SKM-1 (cell line): ENCODE measurements at regions not wholly inside any gene's neighbourhood (a gene's known extent, or its start where the extent isn't known, plus 50 kb on each side); places are given as distances from the start of the nearest gene placed in this dataset.

Experiments
- DNase-seq: peaks from one replicate; lab custom pipeline; 2025; ENCODE audit not compliant: unreplicated experiment; lab: John Stamatoyannopoulos, UW

GRCh38 chr9:71590362-71590761 lies 178.0 kb downstream of the CEMIP2 start:
- DNase-seq, result no peak

GRCh38 chr9:71589612-71590011 lies 178.7 kb downstream of the CEMIP2 start:
- no peak for DNase-seq

GRCh38 chr9:71587576-71588362 lies 180.5 kb downstream of the CEMIP2 start:
- DNase-seq, result no peak

GRCh38 chr9:71583792-71584191 lies 184.5 kb downstream of the CEMIP2 start:
- no peak for DNase-seq

DNA sequence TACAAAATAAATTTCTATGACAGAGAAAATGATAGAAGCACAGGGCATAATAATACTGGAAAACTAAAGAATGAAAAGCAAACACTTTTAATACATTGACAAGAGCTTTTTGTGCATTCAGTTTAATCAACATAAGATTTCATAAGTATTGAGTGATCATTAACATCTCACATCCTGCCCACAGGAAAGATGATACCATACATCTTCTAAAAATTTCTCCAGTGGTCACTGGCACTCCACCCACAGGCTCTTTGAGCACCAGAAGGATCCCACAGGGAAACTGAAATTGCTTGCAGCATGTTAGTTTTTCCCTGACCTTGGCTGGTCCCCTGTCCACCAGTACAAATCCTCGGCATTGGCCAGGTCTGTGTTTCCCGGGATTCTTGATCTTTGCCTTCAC lies 186.0 kb downstream of the CEMIP2 start:
- DNase-seq, result no peak

- DNase-seq, result no peak
Measured at GRCh38 chr9:71581101-71581500, 187.2 kb downstream of the CEMIP2 start.

DNA sequence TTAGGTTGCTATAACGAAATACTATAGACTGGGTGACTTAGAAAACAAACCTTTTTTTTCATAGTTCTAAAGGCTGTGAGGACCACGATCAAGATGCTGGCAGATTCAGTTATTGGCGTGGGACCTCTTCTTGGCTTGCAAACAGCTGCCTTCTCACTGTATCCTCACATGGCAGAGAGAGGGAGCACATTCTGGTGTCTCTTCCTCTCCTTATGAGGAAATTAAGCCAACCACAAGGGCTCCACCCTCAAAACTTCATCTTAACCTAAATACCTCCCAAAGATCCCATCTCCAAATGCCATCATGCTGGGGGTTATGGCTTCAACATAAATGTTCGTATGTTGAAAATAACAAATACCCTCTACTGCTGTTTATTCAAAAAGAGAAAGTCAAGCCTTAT lies 197.1 kb downstream of the CEMIP2 start:
- no peak for DNase-seq

GRCh38 chr9:71567890-71568289 lies 200.4 kb downstream of the CEMIP2 start:
- DNase-seq, result no peak

GRCh38 chr9:71562140-71562539 lies 206.2 kb downstream of the CEMIP2 start:
- no peak for DNase-seq

DNA sequence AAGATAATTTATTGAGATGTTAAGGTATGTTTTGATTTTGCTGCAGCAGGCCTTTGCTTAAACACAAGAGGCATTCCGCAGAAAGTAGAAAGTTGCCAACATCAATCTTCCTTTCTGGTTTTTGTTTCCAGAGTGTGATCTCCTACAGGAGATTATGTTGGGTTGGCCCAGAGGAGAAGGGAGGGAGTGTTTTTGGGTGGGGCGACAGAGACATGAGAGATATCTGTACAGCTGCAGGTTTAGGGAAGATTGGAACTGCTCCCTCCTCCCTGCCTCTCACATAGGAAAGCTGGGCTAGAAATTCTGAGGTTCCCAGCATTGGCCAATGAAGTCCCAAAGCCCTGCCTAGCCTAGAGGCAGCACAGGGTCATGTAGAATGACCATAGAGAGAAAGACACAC lies 211.0 kb downstream of the CEMIP2 start:
- no peak for DNase-seq

GRCh38 chr9:71552480-71552879 lies 215.8 kb downstream of the CEMIP2 start:
- no peak for DNase-seq

- DNase-seq, result peak; percentile 1
Measured at GRCh38 chr9:71549023-71549422, 219.3 kb downstream of the CEMIP2 start.

DNA sequence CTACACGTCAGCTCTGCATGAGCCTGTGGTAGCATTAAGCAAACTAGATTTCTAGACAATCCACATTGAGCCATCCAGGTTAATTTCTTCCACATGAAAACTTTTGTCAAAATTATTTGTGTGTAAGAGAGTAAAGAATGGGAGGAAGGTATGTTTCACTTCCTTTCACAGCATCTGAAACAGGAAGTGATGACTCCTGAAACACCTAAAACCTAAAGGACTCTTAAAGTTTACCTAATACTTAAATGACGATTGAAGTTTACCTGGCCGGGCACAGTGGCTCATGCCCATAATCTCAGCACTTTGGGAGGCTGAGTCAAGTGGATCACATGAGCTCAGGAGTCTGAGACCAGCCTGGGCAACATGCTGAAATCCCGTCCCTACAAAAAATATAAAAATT lies 223.8 kb downstream of the CEMIP2 start:
- DNase-seq, result no peak

DNA sequence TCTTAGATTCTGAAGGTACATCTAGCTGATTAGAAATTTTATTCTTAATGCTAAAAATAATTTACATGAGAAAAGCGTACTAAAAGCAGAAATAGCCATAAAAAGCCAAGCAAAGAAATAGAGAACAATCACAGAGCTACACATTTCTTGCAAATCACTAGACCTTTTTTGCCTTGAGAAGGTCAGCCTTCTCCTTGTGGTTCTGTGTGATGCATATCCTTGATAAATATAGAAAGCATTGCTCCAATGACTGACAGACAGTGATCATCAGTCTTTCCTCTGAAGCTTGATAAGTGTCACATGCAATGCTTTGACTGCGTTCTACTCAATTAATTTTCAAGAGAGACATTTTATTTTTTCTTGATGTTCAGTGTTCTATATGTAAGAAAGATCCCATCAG lies 226.9 kb downstream of the CEMIP2 start:
- no peak for DNase-seq

GRCh38 chr9:71524996-71525580 lies 243.2 kb downstream of the CEMIP2 start:
- DNase-seq, result no peak

DNA sequence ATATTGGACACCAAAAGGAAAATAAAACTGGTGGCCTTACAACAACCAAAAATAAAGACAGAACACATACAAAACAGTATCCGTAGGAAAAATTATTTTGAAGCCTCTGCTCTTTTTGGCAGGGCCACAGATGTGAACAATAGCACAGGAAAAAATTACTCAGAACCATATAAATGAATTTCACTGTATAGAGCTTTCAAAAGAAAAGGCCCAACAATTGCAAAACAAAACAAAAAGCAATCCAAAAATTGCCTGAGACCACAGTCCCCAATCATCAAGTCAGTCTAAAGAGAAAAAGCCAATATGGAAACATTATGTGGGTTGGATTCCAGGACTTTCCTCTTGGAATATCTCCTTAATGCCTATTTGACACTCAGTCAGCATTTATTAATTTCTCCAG lies 243.8 kb downstream of the CEMIP2 start:
- no peak for DNase-seq

DNA sequence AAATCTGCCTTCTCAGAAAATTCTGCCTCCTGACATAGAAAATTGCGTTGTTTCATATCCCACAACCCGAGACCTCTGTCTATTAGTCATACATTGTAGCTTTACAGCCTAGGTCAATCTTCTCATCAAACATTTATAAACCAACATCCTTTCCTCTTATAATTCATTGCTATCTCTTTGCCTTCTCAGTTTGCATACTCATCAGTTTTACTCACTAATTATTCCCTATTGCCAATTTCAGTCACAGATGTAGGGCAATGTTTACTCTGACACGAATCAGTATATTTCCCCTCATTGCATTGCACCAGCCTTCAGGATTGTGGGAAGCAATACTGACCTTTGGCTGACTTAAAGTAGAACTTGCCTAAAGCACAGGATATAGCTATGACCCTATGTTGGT lies 247.2 kb downstream of the CEMIP2 start:
- DNase-seq, result no peak

GRCh38 chr9:71519098-71519696 lies 249.1 kb downstream of the CEMIP2 start:
- no peak for DNase-seq

GRCh38 chr9:71518045-71518827 lies 250.1 kb downstream of the CEMIP2 start:
- DNase-seq, result no peak

- DNase-seq, result no peak
Measured at GRCh38 chr9:71515626-71516025, 252.7 kb downstream of the CEMIP2 start.

DNA sequence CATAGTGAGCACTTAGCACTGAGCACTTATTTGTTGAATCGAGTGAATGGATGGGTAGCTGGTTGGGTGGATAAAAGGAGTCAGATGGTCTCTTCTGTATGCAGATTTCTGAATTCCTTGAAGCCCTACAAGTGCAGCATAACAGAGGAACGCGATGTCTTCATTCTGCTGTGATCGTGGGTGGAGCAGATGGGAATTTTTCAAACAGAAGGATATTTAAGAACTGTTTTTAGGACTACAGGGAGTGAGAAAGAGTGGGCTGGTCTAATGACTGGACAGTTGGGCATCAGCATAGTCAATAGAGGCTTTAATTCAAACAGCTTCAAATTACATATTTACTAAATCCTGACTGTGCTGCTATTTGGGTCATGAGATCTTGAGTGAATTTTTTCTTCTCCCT lies 253.2 kb downstream of the CEMIP2 start:
- no peak for DNase-seq
